H1 (cell line): ENCODE measurements at regions not wholly inside any gene's neighbourhood (a gene's known extent, or its start where the extent isn't known, plus 50 kb on each side); places are given as distances from the start of the nearest gene placed in this dataset.

Experiments
- POLR2AphosphoS5 ChIP-seq: IDR thresholded peaks from 2 replicates; pipeline ENCODE4 v1.6.1; 2011; ENCODE audit warnings: low read depth, low read length
- POU5F1 ChIP-seq: IDR thresholded peaks from 2 replicates; pipeline ENCODE4 v1.6.1; 2011; ENCODE audit warnings: low read depth, mild to moderate bottlenecking, low read length, moderate library complexity

DNA sequence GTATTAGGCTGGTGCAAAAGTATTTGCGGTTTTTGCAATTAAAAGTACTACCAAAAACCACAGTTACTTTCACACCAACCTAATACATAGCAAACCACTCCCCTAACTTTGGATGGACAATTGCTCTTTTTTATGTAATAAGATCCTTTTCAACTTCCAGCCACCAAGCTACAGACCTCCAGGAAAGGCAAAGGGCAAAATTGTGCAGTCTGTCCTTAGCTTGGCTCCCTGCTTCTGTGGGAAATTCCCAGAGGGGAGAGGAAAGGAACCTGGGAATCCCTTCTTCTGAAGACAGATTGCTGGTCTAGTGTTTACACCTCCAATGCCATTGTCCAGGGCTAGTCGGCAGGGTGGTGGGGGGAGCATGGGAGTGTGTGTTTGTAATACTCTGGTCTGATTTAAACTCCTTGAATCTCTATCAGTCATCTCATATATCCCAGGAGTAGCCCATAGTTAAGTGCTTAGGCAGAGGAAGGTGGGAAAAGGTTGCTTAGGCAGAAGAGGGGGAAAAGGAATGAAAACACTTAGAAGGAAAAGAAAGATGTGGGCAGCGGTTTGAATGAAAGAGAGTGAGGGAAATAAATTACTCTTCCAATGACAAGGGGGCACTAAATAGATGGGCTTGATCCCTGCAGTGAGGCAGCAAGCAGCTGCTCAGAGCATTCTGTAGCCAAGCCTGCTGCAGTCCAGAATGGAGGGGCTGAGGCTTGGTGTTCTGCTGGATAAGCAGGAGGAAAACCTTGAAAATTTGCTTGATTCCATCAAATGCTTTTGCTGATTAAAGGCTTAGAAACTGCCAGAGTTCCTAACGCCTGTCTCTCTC lies 86.9 kb upstream of the MAP1B start (continued):
- TF ChIP-seq POU5F1 (no peak), POLR2AphosphoS5 (no peak)
